ENCODE measurements at regions not wholly inside any gene's neighbourhood (a gene's known extent, or its start where the extent isn't known, plus 50 kb on each side); places are given as distances from the start of the nearest gene placed in this dataset.
"Not testable (repeated sequence)": the region's sequence is repeated elsewhere in the genome, so short reads cannot be mapped to it uniquely, and the experiment has no call there.

GRCh38 chr2:123791207-123791606, 233.9 kb upstream of the CNTNAP5 start:
- H3K27me3 ChIP-seq (ENCODE audit: control insufficient read depth in 3 of 3, insufficient read depth in 3 of 3, low read length in 2 of 3): no peaks in the 10 kb centered on the region
- no peaks in the 10 kb centered on the region for H3K36me3 ChIP-seq (ENCODE audit: control insufficient read depth in 4 of 4, insufficient read depth in 4 of 4, low read length in 4 of 4)
- no peak overlapping the region for H3K9ac ChIP-seq (ENCODE audit: insufficient read depth in 1 of 2, low read length in 2 of 2)
- DNase-seq (no peak), ATAC-seq (ENCODE audit: insufficient read depth, low FRiP score) (no peak)
- 80 to 86% methylated on average over 4 of the region's 4 CpGs for WGBS, 2 donors
- H3K9me3 ChIP-seq (ENCODE audit: control insufficient read depth in 4 of 4, insufficient read depth in 3 of 4, low read length in 3 of 4): no peaks in the 10 kb centered on the region
- no peak overlapping the region for H3K27ac ChIP-seq (ENCODE audit: low read depth in 1 of 2, low read length in 1 of 2)
- H3K4me1 ChIP-seq (ENCODE audit: control insufficient read depth in 5 of 5, insufficient read depth in 5 of 5, low read length in 5 of 5): peaks cover 0 to 6% (median 0%) of the 10 kb centered on the region in 5 donors
- no peak overlapping the region for H3K4me3 ChIP-seq
- no peak for TF ChIP-seq CTCF (IDR thresholded peaks at IDR 0.05; ENCODE audit: control extremely low read depth, extremely low read depth)

- Histone ChIP-seq H3K4me3 (no peak overlapping the region), H3K27ac (ENCODE audit: low read depth in 1 of 2, low read length in 1 of 2) (no peak overlapping the region), H3K27me3 (ENCODE audit: control insufficient read depth in 3 of 3, insufficient read depth in 3 of 3, low read length in 2 of 3) (no peaks in the 10 kb centered on the region), H3K4me1 (ENCODE audit: control insufficient read depth in 5 of 5, insufficient read depth in 5 of 5, low read length in 5 of 5) (peaks cover 0 to 6% (median 0%) of the 10 kb centered on the region in 5 donors), H3K36me3 (ENCODE audit: control insufficient read depth in 4 of 4, insufficient read depth in 4 of 4, low read length in 4 of 4) (no peaks in the 10 kb centered on the region), H3K9ac (ENCODE audit: insufficient read depth in 1 of 2, low read length in 2 of 2) (no peak overlapping the region), H3K9me3 (ENCODE audit: control insufficient read depth in 4 of 4, insufficient read depth in 3 of 4, low read length in 3 of 4) (no peaks in the 10 kb centered on the region)
- no peak for TF ChIP-seq CTCF (IDR thresholded peaks at IDR 0.05; ENCODE audit: control extremely low read depth, extremely low read depth)
- ATAC-seq (ENCODE audit: insufficient read depth, low FRiP score): no peak
- peak in 2 of 3 donors; percentile 11 to 32 for DNase-seq
Observed at GRCh38 chr2:123791684-123792083, 233.4 kb upstream of the CNTNAP5 start.

- not testable (repeated sequence) for H3K36me3 ChIP-seq (ENCODE audit: control insufficient read depth in 4 of 4, insufficient read depth in 4 of 4, low read length in 4 of 4); H3K4me3 ChIP-seq; DNase-seq; H3K4me1 ChIP-seq (ENCODE audit: control insufficient read depth in 5 of 5, insufficient read depth in 5 of 5, low read length in 5 of 5); H3K9ac ChIP-seq (ENCODE audit: insufficient read depth in 1 of 2, low read length in 2 of 2); H3K27ac ChIP-seq (ENCODE audit: low read depth in 1 of 2, low read length in 1 of 2); H3K27me3 ChIP-seq (ENCODE audit: control insufficient read depth in 3 of 3, insufficient read depth in 3 of 3, low read length in 2 of 3); ATAC-seq (ENCODE audit: insufficient read depth, low FRiP score)
- 87 to 88% methylated on average over 6 of the region's 6 CpGs for WGBS, 2 donors
- H3K9me3 ChIP-seq (ENCODE audit: control insufficient read depth in 4 of 4, insufficient read depth in 3 of 4, low read length in 3 of 4): peaks cover 0 to 20% (median 2%) of the 10 kb centered on the region in 4 donors
Observed at GRCh38 chr2:123804126-123804525, 221.0 kb upstream of the CNTNAP5 start.

GRCh38 chr2:123805746-123806145, 219.3 kb upstream of the CNTNAP5 start:
- ATAC-seq (ENCODE audit: insufficient read depth, low FRiP score); H3K9ac ChIP-seq (ENCODE audit: insufficient read depth in 1 of 2, low read length in 2 of 2); DNase-seq; H3K4me3 ChIP-seq; H3K27me3 ChIP-seq (ENCODE audit: control insufficient read depth in 3 of 3, insufficient read depth in 3 of 3, low read length in 2 of 3); H3K27ac ChIP-seq (ENCODE audit: low read depth in 1 of 2, low read length in 1 of 2); H3K4me1 ChIP-seq (ENCODE audit: control insufficient read depth in 5 of 5, insufficient read depth in 5 of 5, low read length in 5 of 5); H3K36me3 ChIP-seq (ENCODE audit: control insufficient read depth in 4 of 4, insufficient read depth in 4 of 4, low read length in 4 of 4): not testable (repeated sequence)
- peaks cover 0 to 20% (median 0%) of the 10 kb centered on the region in 4 donors for H3K9me3 ChIP-seq (ENCODE audit: control insufficient read depth in 4 of 4, insufficient read depth in 3 of 4, low read length in 3 of 4)
- 76 to 86% methylated on average over 3 of the region's 3 CpGs for WGBS, 2 donors

DNA sequence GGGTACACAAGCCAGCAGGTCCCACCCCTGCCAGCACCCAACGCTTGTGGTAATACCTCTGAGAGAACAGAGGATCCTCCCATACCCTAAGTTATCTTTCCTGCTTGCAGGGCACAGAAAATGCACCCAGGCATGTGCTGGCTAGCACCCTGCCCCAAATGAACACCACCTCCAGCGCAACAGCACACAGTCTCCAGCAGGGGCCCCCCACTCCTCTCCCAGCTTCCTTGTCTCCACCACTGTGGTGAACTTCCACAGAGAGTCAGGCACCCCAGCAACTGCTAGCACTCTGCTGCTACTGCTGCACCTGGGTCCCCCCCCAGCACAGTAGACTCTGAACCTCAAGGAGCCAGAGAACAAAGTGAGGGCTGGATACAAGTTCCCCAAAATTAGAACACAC, 216.8 kb upstream of the CNTNAP5 start:
- no peak for ATAC-seq (ENCODE audit: insufficient read depth, low FRiP score)
- Histone ChIP-seq H3K27ac (ENCODE audit: low read depth in 1 of 2, low read length in 1 of 2) (no peak overlapping the region), H3K4me3 (no peak overlapping the region), H3K36me3 (ENCODE audit: control insufficient read depth in 4 of 4, insufficient read depth in 4 of 4, low read length in 4 of 4) (no peaks in the 10 kb centered on the region), H3K4me1 (ENCODE audit: control insufficient read depth in 5 of 5, insufficient read depth in 5 of 5, low read length in 5 of 5) (peaks cover 0 to 2% (median 0%) of the 10 kb centered on the region in 5 donors), H3K9me3 (ENCODE audit: control insufficient read depth in 4 of 4, insufficient read depth in 3 of 4, low read length in 3 of 4) (peaks cover 0 to 20% (median 0%) of the 10 kb centered on the region in 4 donors), H3K9ac (ENCODE audit: insufficient read depth in 1 of 2, low read length in 2 of 2) (no peak overlapping the region), H3K27me3 (ENCODE audit: control insufficient read depth in 3 of 3, insufficient read depth in 3 of 3, low read length in 2 of 3) (no peaks in the 10 kb centered on the region)
- TF ChIP-seq CTCF (IDR thresholded peaks at IDR 0.05; ENCODE audit: control extremely low read depth, extremely low read depth): no peak
- WGBS, 2 donors: 91 to 94% methylated on average over 2 of the region's 2 CpGs
- DNase-seq: no peak
